Trophoblast cell (in vitro differentiated cells and primary cell): ENCODE measurements at regions not wholly inside any gene's neighbourhood (a gene's known extent, or its start where the extent isn't known, plus 50 kb on each side); places are given as distances from the start of the nearest gene placed in this dataset.
"Not testable (repeated sequence)": the region's sequence is repeated elsewhere in the genome, so short reads cannot be mapped to it uniquely, and the experiment has no call there.

ENCODE experiments used
- DNase-seq, 2 donors: peaks; one replicate each; pipeline ENCODE4 v3.0.0-alpha.2; 2016
- H2AFZ ChIP-seq: 2 replicates; pipeline ENCODE4 v1.6.1; 2013; ENCODE audit warnings: low read length, moderate library complexity, mild to moderate bottlenecking; ENCODE audit not compliant: insufficient read depth, poor library complexity
- H2AK5ac ChIP-seq: 2 replicates; pipeline ENCODE4 v1.6.1; 2013; ENCODE audit warnings: mild to moderate bottlenecking, low read length
- H2BK120ac ChIP-seq: 2 replicates; pipeline ENCODE4 v1.6.1; 2013; ENCODE audit warnings: low read length, mild to moderate bottlenecking, moderate library complexity; ENCODE audit not compliant: insufficient read depth, poor library complexity
- H2BK12ac ChIP-seq: 2 replicates; pipeline ENCODE4 v1.6.1; 2013; ENCODE audit warnings: mild to moderate bottlenecking, low read length, moderate library complexity
- H2BK5ac ChIP-seq: 2 replicates; pipeline ENCODE4 v1.6.1; 2013; ENCODE audit warnings: low read length, low read depth, moderate library complexity, mild to moderate bottlenecking; ENCODE audit not compliant: poor library complexity
- H3K14ac ChIP-seq: 2 replicates; pipeline ENCODE4 v1.6.1; 2013; ENCODE audit warnings: mild to moderate bottlenecking, low read length
- H3K18ac ChIP-seq: 2 replicates; pipeline ENCODE4 v1.6.1; 2013; ENCODE audit warnings: mild to moderate bottlenecking, low read length
- H3K23ac ChIP-seq: 2 replicates; pipeline ENCODE4 v1.6.1; 2013; ENCODE audit warnings: low read length
- H3K27ac ChIP-seq: 2 replicates; pipeline ENCODE4 v1.5.1; 2013; ENCODE audit warnings: low read depth, mild to moderate bottlenecking, inconsistent platforms, low read length, moderate library complexity
- H3K27me3 ChIP-seq: 2 replicates; pipeline ENCODE4 v1.6.1; 2013; ENCODE audit warnings: inconsistent platforms, mild to moderate bottlenecking, low read length, moderate library complexity; ENCODE audit not compliant: insufficient read depth
- H3K36me3 ChIP-seq, 2 experiments: 1 replicate in 1 of 2; 2 replicates in 1 of 2; pipeline ENCODE4 v1.6.1; 2013; ENCODE audit warnings: low read length in 2 of 2, mild to moderate bottlenecking in 2 of 2, moderate library complexity in 1 of 2; ENCODE audit not compliant: insufficient read depth in 2 of 2, control insufficient read depth in 1 of 2
- H3K4ac ChIP-seq: 2 replicates; pipeline ENCODE4 v1.6.1; 2013; ENCODE audit warnings: low read depth, mild to moderate bottlenecking, low read length, moderate library complexity
- H3K4me1 ChIP-seq, 2 experiments: 1 replicate in 1 of 2; 2 replicates in 1 of 2; pipeline ENCODE4 v1.6.1; 2013; ENCODE audit warnings: low read length in 2 of 2, mild to moderate bottlenecking in 2 of 2, moderate library complexity in 1 of 2; ENCODE audit not compliant: insufficient read depth in 2 of 2, control insufficient read depth in 1 of 2
- H3K4me2 ChIP-seq: 2 replicates; pipeline ENCODE4 v1.6.1; 2013; ENCODE audit warnings: inconsistent platforms, mild to moderate bottlenecking, low read length, moderate library complexity
- H3K4me3 ChIP-seq: 2 replicates; pipeline ENCODE4 v1.5.1; 2013; ENCODE audit warnings: mild to moderate bottlenecking, low read depth, low read length, inconsistent platforms
- H3K79me1 ChIP-seq: one replicate; pipeline ENCODE4 v1.6.1; 2013; ENCODE audit warnings: low read length
- H3K79me2 ChIP-seq: 2 replicates; pipeline ENCODE4 v1.6.1; 2013; ENCODE audit warnings: low read length, mild to moderate bottlenecking; ENCODE audit not compliant: control insufficient read depth, insufficient read depth, poor library complexity
- H3K9ac ChIP-seq: 2 replicates; pipeline ENCODE4 v1.6.1; 2013; ENCODE audit warnings: mild to moderate bottlenecking, low read length
- H3K9me3 ChIP-seq: 2 replicates; pipeline ENCODE4 v1.6.1; 2013; ENCODE audit warnings: low read depth, mild to moderate bottlenecking, control low read depth, inconsistent platforms, low read length; ENCODE audit not compliant: insufficient read depth
- H4K12ac ChIP-seq: 2 replicates; pipeline ENCODE4 v1.6.1; 2013; ENCODE audit warnings: low read depth, mild to moderate bottlenecking, low read length, moderate library complexity
- H4K8ac ChIP-seq: 2 replicates; pipeline ENCODE4 v1.6.1; 2013; ENCODE audit warnings: low read depth, mild to moderate bottlenecking, low read length, moderate library complexity
- H4K91ac ChIP-seq: one replicate; pipeline ENCODE4 v1.6.1; 2013; ENCODE audit warnings: low read depth, mild to moderate bottlenecking, low read length, moderate library complexity
- WGBS: extraction: QIAGEN DNeasy Blood & Tissue Kit; methylation state at CpG from one replicate; pipeline ENCODE4 v1.1.7; 2013; ENCODE audit warnings: missing lambda C conversion rate; ENCODE audit not compliant: insufficient read length, insufficient coverage; ENCODE audit errors: extremely low coverage; 5-methylcytosine and 5-hydroxymethylcytosine counted together

DNA sequence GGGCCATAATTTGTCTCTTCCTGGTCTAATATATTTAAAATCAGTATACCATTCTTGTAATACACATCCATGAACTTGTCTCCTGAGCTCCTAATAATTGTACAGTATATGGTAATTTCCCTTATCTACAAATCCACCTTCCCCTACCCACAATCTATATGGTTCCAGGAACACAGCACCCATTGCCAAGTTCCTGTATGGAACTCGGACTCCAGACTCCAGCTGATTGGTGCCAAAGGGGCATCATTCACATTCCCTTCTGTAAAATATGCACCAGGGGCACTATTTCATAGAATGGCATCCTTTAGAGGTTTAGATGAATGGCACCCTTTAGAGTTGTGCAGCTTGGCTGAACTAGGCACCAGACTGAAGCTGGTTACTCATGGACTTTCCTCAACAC, 58.8 kb upstream of the ZSWIM5 start:
- H3K14ac ChIP-seq, result no peak overlapping the region
- no CpG with 5 or more reads among the region's 1 CpG for WGBS
- DNase-seq, result no peak

DNA sequence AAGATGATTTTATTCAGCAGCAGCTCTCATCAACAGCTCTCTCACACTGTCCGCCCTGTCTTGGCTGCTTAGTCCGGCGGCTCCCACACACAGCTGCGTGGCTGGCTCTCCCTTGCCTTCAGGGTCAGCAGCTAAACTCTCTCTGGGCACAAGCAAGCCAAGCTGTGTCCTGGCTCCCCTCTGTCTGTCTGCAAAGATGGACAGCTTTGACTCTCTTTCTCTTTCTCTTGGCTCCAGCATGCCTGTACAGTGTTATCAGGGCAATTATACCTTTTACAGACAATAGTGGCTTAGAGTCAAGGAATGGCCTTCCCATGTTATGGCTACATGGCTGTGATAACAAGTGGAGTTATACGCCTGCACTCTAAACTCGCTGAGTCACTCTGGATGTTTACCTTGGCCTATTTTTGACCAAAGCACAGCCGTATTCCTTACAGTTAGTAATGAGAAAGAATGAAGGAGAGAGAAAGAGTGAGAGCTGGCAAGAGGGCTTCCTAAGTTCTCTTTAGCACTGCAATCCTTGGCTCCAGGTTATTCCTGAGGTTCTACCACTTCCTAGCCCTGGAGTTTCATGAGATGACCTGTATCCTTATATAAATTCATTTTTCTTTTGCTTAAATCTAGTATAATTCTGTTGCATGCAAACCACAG, 59.9 kb upstream of the ZSWIM5 start:
- H3K27me3 ChIP-seq, result no peaks in the 10 kb centered on the region
- H2BK120ac ChIP-seq, result no peak overlapping the region
- WGBS, result no CpG with 5 or more reads among the region's 7 CpGs
- no peak overlapping the region for H3K23ac ChIP-seq
- no peak overlapping the region for H3K9ac ChIP-seq
- no peak overlapping the region for H4K91ac ChIP-seq
- no peaks in the 10 kb centered on the region for H3K36me3 ChIP-seq
- H2AK5ac ChIP-seq, result no peak overlapping the region
- H3K27ac ChIP-seq, result no peak overlapping the region
- no peak overlapping the region for H4K12ac ChIP-seq
- no peak overlapping the region for H3K18ac ChIP-seq
- H3K4me1 ChIP-seq, result no peaks in the 10 kb centered on the region
- H4K8ac ChIP-seq, result no peak overlapping the region
- no peak overlapping the region for H3K4me3 ChIP-seq
- DNase-seq, result no peak
- no peak overlapping the region for H2BK5ac ChIP-seq
- no peak overlapping the region for H2BK12ac ChIP-seq
- H3K79me2 ChIP-seq, result no peaks in the 10 kb centered on the region
- H3K79me1 ChIP-seq, result no peaks in the 10 kb centered on the region
- peaks cover 9% of the 10 kb centered on the region for H3K9me3 ChIP-seq
- H2AFZ ChIP-seq, result no peak overlapping the region
- H3K4ac ChIP-seq, result no peak overlapping the region
- no peak overlapping the region for H3K4me2 ChIP-seq
- H3K14ac ChIP-seq, result no peak overlapping the region

More for the DNA sequence above, 58.8 kb upstream of the ZSWIM5 start:
- H3K4me1 ChIP-seq, result no peaks in the 10 kb centered on the region
- no peak overlapping the region for H3K9ac ChIP-seq
- H3K9me3 ChIP-seq, result peaks cover 9% of the 10 kb centered on the region
- H3K27me3 ChIP-seq, result no peaks in the 10 kb centered on the region
- no peak overlapping the region for H4K8ac ChIP-seq
- H2BK120ac ChIP-seq, result no peak overlapping the region
- no peak overlapping the region for H2AFZ ChIP-seq
- no peak overlapping the region for H3K4me2 ChIP-seq
- H3K18ac ChIP-seq, result no peak overlapping the region
- no peak overlapping the region for H2AK5ac ChIP-seq
- H2BK12ac ChIP-seq, result no peak overlapping the region
- H3K36me3 ChIP-seq, result no peaks in the 10 kb centered on the region
- H3K4me3 ChIP-seq, result no peak overlapping the region
- H2BK5ac ChIP-seq, result no peak overlapping the region
- no peak overlapping the region for H3K27ac ChIP-seq
- no peak overlapping the region for H3K23ac ChIP-seq
- no peaks in the 10 kb centered on the region for H3K79me1 ChIP-seq
- no peak overlapping the region for H4K91ac ChIP-seq
- H3K79me2 ChIP-seq, result no peaks in the 10 kb centered on the region
- no peak overlapping the region for H4K12ac ChIP-seq
- no peak overlapping the region for H3K4ac ChIP-seq

DNA sequence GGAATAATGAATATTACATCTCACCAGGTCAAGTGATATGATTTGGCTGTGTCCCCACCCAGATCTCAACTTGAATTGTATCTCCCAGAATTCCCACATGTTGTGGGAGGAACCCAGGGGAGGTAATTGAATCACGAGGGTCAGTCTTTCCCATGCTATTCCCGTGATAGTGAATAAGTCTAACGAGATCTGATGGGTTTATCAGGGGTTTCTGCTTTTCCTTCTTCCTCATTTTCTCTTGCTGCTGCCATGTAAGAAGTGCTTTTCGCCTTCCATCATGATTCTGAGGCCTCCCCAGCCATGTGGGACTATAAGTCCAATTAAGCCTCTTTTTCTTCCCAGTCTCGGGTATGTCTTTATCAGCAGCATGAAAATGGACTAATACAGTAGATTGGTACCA, 58.4 kb upstream of the HPDL start:
- no CpG with 5 or more reads among the region's 5 CpGs for WGBS

DNA sequence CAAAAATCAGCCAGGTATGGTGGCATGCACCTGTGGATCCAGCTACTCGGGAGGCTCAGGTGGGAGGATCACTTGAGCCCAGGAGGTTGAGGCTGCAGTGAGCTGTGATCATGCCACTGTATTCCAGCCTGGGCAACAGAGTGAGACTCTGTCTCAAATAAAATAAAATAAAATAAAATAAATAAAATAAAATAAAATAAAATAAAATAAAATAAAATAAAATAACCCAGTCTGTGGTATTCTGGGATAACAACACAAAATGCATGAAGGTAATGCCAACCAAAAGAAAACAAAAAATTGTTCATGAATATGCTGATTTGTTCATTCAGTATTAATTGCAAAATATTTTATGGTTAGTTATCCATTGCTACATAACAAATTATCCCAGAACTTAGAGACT, 54.4 kb upstream of the HPDL start:
- H2BK5ac ChIP-seq, H2AFZ ChIP-seq, H4K91ac ChIP-seq, H2BK12ac ChIP-seq, H3K9me3 ChIP-seq, H3K9ac ChIP-seq, H3K27ac ChIP-seq, DNase-seq, H3K4me1 ChIP-seq, H2BK120ac ChIP-seq, H3K4ac ChIP-seq, H3K4me3 ChIP-seq, H2AK5ac ChIP-seq, H3K23ac ChIP-seq, H3K79me2 ChIP-seq, H3K18ac ChIP-seq, H3K27me3 ChIP-seq, H4K12ac ChIP-seq, H3K36me3 ChIP-seq, H3K14ac ChIP-seq, H3K79me1 ChIP-seq, H3K4me2 ChIP-seq, H4K8ac ChIP-seq: not testable (repeated sequence)
- no CpG with 5 or more reads among the region's 1 CpG for WGBS

More for the DNA sequence above, 58.4 kb upstream of the HPDL start:
- not testable (repeated sequence) for H3K36me3 ChIP-seq, DNase-seq, H3K23ac ChIP-seq, H4K8ac ChIP-seq, H2BK5ac ChIP-seq, H3K79me1 ChIP-seq, H2BK120ac ChIP-seq, H4K12ac ChIP-seq, H3K14ac ChIP-seq, H3K9ac ChIP-seq, H3K9me3 ChIP-seq, H2AFZ ChIP-seq, H3K27ac ChIP-seq, H3K4me3 ChIP-seq, H3K27me3 ChIP-seq, H4K91ac ChIP-seq, H3K4me2 ChIP-seq, H2BK12ac ChIP-seq, H3K4ac ChIP-seq, H3K79me2 ChIP-seq, H2AK5ac ChIP-seq, H3K4me1 ChIP-seq, H3K18ac ChIP-seq
